ENCODE measurements at regions not wholly inside any gene's neighbourhood (a gene's known extent, or its start where the extent isn't known, plus 50 kb on each side); places are given as distances from the start of the nearest gene placed in this dataset.

DNA sequence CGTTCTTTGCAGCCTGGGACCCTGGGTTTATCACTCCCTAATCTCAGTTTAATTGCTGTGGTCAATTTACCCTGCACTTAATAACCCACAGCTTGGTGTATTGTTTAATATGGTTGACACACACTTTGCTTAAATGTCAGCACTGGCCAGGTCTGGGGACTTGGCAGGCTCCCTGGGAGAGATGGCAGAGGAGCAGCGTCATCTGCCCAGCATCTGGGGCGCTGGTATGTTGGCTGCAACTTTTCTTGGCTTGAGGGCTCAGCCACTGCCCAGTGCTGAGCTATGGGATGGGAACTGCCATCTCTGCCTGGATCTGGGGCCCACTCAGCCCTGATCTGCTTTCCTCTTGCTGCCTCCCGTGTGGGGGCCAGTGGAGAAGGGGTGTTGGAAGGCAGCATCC, 115.7 kb upstream of the IRX3 start:
- DNase-seq = no peak

DNA sequence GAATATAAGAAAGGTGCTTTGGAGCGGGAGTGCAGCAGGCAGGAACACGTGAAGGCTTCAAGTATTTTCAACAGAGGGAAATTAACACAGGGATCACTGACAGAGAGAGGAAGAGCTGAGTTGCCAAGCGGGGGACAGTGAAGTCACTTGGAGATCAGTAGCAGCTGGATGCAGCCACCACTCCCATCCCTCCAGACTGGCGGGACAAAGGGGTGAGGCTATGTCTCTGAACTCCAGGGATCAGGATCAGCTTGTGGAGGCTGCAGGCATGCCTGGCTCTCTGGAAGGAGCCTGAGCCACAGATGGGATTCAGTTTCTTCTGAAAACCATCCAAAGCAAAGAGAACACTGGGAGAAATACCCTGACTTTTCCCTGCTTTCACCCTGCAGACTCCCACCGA, 113.7 kb upstream of the IRX3 start:
- no peak for DNase-seq

DNA sequence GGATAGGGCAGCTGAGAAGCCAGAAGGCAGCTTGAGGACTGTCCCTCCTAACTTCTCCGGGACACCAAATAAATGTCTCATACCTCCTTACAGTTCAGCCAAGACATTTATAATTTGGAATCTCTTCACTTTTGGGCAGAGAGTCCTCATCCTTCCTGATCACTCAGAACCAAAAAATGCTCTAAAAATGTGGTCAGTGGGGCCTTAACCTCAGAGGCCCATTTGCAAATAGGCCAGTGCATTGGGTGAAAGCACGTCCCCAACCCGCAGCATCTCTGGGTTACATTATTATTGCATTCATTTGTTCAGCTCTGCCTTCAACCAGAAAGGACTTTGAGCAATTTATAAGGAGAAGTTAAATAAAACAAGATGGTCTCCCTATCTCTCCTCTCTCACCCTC, 112.4 kb upstream of the IRX3 start:
- DNase-seq = no peak

- DNase-seq = no peak
These were observed 111.3 kb upstream of the IRX3 start for GRCh38 chr16:54397838-54398237.

DNA sequence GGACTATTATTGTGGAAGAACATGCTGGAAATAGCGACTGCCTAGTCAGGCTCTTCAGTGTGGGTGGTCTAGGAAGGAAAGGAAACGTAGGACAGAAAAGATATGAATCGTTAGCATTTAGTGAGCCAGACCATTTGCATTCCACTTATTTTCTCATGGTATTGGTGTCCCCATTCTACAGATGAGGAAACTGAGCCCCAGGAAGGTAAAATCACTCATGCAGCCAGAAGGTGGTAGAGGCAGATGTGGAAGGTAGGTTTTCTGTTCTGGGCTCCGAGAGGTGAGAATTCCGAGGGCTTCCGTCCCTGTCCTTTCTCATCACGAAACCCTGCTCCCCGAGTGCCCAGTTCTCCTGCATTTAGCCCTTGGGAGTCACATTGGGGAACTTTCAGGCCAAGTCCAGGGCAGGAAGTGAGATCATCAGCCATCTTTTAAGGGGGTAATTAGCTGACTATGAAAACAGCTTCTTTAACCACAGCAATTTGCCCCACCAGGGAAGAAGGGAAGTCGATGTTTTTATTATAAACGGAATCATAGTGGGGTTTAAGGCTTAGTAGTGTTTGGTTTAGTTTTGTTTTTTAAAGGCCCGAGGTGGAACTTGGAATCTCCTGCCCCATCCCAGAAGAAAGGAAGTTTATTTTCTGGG, 110.7 kb upstream of the IRX3 start:
- no peak for DNase-seq

DNA sequence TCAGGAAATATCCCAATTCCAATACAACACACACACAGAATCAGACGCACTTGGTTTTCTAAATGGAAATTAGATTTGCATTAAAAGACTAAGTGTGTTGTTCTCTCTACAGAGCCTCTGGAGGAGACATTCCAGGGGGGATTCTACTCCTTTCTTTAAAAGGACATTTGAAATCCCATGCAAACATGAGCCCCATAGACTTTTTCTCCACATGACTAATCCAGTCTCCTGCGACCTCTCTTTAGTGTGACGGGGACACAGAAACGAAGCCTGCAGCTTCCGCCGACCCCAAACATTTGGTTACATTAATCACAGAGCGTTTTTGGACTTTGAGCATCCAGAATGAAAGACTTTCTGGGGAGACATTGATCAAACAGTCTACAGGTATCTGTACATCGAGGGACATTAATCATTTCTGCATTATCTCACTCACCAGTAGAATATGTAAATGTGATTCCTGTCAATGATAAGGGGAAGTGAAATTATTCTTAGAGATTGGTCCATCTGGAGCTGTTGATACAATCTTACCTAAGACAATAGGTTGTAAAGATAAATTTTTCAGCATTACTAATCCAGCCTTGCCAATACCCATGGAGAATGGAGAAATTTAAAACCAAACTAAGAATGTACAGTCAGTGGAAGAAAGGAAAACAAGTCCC, 103.4 kb upstream of the IRX3 start:
- no peak for DNase-seq

GRCh38 chr16:54385141-54385540, 98.6 kb upstream of the IRX3 start:
- no peak for DNase-seq

DNA sequence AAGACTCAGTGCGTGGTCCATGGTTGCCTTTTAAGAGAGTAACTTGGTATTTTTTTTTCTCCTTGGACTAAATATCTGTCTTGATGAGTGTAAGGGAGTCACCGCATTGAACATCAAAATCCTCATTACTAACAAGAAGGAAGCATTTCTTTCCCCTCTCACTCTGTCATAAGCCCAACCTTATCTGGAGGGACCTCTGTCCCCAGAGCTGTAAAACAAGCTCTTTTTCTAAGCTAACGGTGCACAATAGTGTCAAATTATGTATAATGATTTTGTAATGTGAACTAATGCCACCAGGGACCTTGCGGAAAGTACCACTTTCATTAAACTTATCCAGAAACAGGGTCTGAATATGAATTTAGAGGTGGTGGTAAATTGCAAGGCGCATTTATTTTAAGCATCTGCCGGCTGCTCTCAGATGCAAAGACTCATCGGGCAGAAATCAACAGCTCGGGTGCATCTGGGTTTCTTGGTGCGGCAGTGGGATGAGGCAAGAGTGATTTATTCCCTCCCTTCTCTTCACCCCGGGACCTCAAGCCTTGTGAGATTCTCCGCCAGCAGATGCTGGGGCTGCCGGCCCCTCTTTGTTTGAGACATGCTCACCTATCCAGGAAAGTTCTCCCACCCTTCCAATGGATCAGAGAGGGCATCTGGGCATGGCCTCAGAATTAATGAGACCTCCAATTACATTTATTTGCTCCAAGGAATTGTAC, 95.2 kb upstream of the IRX3 start:
- DNase-seq = no peak

- no peak for DNase-seq
These were observed 88.5 kb upstream of the IRX3 start for GRCh38 chr16:54375071-54375470.

- DNase-seq = no peak
These were observed 87.2 kb upstream of the IRX3 start for GRCh38 chr16:54373534-54374520.

DNA sequence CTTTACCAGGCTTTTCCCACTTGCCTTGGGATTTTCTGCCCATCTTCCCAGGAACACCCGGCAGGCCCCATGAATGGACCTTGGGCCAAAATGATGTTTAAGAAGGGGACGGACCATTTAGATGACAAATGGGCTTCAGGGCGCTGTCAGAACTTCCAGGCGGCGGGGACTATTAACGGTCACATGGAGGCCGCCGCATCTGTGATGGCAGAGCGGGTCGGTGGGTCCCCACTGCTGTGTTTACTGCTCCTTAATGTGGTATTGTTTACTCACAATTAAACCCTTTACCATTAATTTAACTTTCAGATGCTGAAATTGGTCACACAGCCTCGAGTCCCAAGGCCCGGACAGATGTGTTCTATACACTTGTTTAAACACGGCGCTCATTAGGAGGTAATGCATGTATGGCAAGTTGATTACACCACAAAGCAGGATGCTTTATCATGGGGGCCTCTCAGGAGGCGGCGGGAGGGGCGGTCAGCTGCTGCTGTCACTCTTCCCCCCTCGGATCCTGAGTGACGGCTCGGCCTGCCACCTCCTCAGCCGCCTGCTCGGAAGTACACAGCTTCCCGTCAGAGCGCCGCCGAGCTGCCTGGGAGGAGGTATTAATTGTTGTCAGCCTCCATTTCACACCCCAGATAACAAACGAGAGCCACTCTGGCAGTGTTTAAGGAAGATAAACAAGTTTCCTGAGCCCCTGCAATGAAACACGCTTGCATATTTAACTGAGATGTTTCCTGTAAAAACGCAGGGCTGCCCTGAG, 83.9 kb upstream of the IRX3 start:
- DNase-seq = no peak

GRCh38 chr16:54369861-54370260, 83.3 kb upstream of the IRX3 start:
- no peak for DNase-seq

GRCh38 chr16:54366943-54367342, 80.4 kb upstream of the IRX3 start:
- no peak for DNase-seq

DNA sequence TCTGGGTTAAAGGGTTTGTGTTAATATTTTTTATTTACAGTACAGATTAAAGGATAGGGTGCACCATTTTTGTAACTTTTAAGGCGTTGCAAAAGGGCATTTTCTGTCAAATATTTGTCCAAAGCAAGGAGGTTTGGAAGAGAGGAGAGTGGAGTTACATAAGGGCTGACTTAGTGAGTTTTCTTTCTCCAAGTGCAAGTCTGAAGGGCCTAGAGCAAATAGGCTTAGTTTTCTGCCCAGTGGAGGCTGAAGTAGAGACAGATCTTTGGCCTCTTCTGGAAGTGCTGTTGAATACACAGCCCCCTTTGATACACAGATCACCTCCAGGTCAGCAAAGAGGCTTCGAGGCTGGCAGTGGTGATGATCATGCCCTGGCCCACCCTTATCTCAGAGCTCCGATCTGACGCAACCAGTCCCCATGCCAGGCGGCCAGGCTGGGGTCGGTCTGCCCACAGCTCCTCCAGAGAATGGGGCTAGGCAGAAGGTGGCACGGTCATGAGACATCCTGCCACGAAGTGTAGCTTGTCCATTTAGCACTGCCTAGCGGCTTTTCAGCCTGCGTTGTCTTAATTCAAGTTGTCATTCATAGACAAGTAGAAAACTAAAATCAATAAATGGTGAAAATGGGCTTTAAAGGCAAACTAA, 79.5 kb upstream of the IRX3 start:
- no peak for DNase-seq

DNA sequence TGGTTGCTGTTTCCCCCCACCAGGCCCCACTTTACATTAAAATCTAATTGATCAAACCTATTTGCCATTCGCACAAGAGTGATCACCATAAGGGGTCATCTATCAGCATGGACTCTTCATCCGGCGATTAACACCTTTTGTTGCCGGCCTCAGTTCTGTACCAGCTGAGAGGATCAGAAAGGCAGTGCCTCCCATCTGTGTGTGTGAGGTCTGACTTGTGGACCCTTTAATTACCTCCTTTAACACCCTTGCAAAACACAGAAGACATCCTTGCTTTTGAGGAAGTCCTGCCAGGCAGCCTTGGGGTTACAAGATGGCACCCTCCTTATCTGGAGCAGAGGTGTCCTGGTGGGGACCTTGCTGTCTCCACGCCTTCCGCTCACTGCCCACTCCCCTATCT, 77.2 kb upstream of the IRX3 start:
- DNase-seq = no peak

DNA sequence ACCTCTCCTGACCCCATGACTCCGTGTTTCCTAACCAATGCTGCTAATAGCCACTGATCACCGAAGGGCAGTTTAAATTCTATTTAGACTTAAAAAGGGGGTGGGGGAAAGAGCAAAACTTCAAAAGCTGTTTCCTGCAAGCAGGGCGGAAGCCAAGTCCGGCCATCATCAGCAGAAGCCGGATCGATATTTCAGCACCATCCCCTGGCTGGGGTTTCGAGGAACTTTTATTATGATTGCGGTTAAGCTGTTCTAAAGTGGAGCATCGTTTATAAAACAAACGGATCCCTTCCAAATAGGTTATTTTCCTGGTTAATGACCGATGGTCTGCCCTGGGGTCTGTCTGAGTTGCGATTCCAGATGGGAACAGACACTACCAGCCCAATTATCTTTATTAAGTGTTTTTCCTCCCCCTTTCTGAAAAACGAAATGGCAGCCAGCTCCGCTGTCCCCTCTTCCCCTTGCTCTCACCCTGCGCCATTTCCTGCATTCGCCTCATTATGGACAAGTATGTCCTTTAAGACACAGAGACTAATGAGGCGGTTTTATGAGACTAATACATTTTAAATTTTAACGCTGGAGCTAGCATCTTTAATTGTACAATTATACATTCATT, 76.1 kb upstream of the IRX3 start:
- no peak for DNase-seq

DNA sequence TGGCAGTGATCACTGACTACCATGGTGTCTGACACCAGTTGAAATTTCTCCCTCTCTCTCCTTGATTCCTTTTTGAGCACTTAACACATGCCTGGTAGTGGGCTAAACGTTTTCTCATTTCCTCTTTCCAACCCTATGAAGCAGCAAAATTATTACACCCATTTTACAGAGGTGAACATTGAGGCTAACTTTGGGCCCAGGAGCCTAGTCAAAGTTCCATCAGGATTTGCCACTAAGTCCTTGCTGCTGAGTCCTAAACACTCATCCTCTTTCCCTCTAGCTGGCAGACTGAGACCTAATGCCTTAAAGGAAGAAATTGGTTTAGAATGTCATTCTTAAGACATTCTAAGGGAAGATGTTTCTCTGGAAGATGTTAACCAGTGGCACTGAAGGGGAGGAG, 74.7 kb upstream of the IRX3 start:
- no peak for DNase-seq

- no peak for DNase-seq
These were observed 74.1 kb upstream of the IRX3 start for GRCh38 chr16:54360681-54361080.

DNA sequence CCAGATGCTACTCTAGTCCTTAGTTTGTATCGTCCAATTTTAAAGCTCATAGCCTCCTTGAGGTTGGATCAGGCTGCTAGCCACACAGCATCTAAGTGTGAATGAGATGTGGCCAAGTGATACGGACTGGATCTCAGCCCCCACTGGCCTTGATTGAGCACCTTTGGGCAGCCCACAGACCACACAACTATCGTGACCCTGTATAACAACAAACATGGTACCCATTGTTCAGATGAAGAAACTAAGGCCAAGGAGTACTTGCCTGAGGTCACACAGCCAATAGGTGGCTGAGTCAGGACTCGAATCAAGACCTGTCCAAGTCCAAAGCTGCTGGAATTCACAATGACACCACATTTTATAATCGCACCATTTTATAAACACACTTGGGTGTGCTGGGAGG, 73.0 kb upstream of the IRX3 start:
- no peak for DNase-seq

DNA sequence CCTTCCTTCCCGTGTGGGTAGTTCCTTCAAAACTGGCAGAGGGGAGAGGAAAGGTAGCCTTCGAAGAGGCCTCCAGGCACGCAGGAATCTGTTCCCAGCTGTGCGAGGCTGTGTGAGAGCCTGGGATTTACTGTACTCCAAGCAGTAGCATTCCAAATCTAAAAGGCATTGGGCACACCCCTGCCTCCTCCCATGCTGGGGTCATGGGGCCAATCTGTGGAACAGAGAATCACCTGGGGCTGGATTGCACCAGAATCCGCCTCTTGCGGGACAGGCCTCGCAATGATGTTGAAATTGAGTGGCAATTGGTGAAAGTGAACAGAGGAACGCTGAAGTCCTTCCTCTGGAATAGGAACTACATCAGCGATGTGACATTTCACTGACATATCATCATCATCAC, 72.5 kb upstream of the IRX3 start:
- DNase-seq = no peak

- DNase-seq = no peak
These were observed 69.8 kb upstream of the IRX3 start for GRCh38 chr16:54356391-54356790.

Measured in NCI-H2081 (cell line).